ENCODE measurements at regions not wholly inside any gene's neighbourhood (a gene's known extent, or its start where the extent isn't known, plus 50 kb on each side); places are given as distances from the start of the nearest gene placed in this dataset.

- DNase-seq (ENCODE audit: low read depth, low spot score): no peak
Measured at GRCh38 chr13:44093607-44094564, 214.2 kb downstream of the LACC1 start.

GRCh38 chr13:44096901-44097300 is 217.2 kb downstream of the LACC1 start:
- DNase-seq (ENCODE audit: low read depth, low spot score): no peak

- DNase-seq (ENCODE audit: low read depth, low spot score): no peak
Measured at GRCh38 chr13:44098559-44098958, 218.9 kb downstream of the LACC1 start.

GRCh38 chr13:44101347-44102083 is 221.8 kb downstream of the LACC1 start:
- DNase-seq (ENCODE audit: low read depth, low spot score): no peak

GRCh38 chr13:44103429-44104196 is 223.9 kb downstream of the LACC1 start:
- no peak for DNase-seq (ENCODE audit: low read depth, low spot score)

GRCh38 chr13:44104197-44104490 is 224.4 kb downstream of the LACC1 start:
- DNase-seq (ENCODE audit: low read depth, low spot score): no peak

GRCh38 chr13:44104969-44105368 is 225.3 kb downstream of the LACC1 start:
- no peak for DNase-seq (ENCODE audit: low read depth, low spot score)

GRCh38 chr13:44106266-44107152 is 226.8 kb downstream of the LACC1 start:
- no peak for DNase-seq (ENCODE audit: low read depth, low spot score)

GRCh38 chr13:44107357-44108121 is 227.8 kb downstream of the LACC1 start:
- no peak for DNase-seq (ENCODE audit: low read depth, low spot score)

GRCh38 chr13:44108331-44108858 is 228.7 kb downstream of the LACC1 start:
- no peak for DNase-seq (ENCODE audit: low read depth, low spot score)

GRCh38 chr13:44110091-44110621 is 230.5 kb downstream of the LACC1 start:
- no peak for DNase-seq (ENCODE audit: low read depth, low spot score)

GRCh38 chr13:44111701-44112100 is 232.0 kb downstream of the LACC1 start:
- DNase-seq (ENCODE audit: low read depth, low spot score): no peak

- no peak for DNase-seq (ENCODE audit: low read depth, low spot score)
Measured at GRCh38 chr13:44112700-44113329, 233.1 kb downstream of the LACC1 start.

- DNase-seq (ENCODE audit: low read depth, low spot score): no peak
Measured at GRCh38 chr13:44116562-44117332, 237.0 kb downstream of the LACC1 start.

- no peak for DNase-seq (ENCODE audit: low read depth, low spot score)
Measured at GRCh38 chr13:44117351-44117750, 237.6 kb downstream of the LACC1 start.

- no peak for DNase-seq (ENCODE audit: low read depth, low spot score)
Measured at GRCh38 chr13:44117816-44118215, 238.1 kb downstream of the LACC1 start.

GRCh38 chr13:44118881-44119280 is 239.2 kb downstream of the LACC1 start:
- DNase-seq (ENCODE audit: low read depth, low spot score): no peak

GRCh38 chr13:44120043-44120442 is 240.3 kb downstream of the LACC1 start:
- no peak for DNase-seq (ENCODE audit: low read depth, low spot score)
